HG02870 (cell line): ENCODE measurements at regions not wholly inside any gene's neighbourhood (a gene's known extent, or its start where the extent isn't known, plus 50 kb on each side); places are given as distances from the start of the nearest gene placed in this dataset.
"Not testable (repeated sequence)": the region's sequence is repeated elsewhere in the genome, so short reads cannot be mapped to it uniquely, and the experiment has no call there.

ENCODE experiments used
- ATAC-seq: cut with Tn5 transposase; IDR thresholded peaks from one replicate; pipeline ENCODE4 v1.9.1; 2021; ENCODE audit warnings: mild to moderate bottlenecking, moderate library complexity; ENCODE audit not compliant: unreplicated experiment

DNA sequence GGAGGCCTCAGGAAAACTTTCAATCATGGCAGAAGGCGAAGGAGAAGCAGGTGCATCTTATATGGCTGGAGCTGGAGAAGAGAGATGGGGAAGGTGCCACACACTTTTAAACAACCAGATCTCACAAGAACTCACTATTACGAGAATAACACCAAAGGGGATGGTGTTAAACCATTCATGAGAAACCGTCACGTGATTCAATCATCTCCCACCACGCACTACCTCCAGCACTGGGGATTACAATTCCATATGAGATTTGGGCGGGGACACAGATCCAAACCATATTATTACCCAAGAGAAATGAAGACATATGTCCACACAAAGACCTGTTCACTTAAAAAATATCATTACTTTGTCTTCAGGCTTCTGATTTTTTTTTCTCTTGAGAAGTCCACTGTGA lies 518.5 kb downstream of the DCDC2C start:
- no peak for ATAC-seq

DNA sequence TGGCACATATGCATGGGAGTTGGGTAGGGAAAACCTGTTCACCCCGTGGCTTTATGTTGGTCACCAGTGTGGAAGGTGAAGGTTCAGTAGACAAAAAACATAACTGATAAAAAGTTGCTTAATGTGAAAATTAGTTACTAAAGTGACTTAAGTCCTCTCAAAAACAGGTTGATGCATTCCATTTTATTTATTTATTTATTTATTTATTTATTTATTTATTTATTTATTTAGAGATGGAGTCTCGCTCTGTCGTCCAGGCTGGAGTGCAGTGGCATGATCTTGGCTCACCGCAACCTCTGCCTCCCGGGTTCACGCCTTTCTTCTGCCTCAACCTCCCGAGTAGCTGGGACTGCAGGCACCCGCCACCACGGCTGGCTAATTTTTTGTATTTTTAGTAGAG lies 541.0 kb downstream of the DCDC2C start:
- ATAC-seq: not testable (repeated sequence)

DNA sequence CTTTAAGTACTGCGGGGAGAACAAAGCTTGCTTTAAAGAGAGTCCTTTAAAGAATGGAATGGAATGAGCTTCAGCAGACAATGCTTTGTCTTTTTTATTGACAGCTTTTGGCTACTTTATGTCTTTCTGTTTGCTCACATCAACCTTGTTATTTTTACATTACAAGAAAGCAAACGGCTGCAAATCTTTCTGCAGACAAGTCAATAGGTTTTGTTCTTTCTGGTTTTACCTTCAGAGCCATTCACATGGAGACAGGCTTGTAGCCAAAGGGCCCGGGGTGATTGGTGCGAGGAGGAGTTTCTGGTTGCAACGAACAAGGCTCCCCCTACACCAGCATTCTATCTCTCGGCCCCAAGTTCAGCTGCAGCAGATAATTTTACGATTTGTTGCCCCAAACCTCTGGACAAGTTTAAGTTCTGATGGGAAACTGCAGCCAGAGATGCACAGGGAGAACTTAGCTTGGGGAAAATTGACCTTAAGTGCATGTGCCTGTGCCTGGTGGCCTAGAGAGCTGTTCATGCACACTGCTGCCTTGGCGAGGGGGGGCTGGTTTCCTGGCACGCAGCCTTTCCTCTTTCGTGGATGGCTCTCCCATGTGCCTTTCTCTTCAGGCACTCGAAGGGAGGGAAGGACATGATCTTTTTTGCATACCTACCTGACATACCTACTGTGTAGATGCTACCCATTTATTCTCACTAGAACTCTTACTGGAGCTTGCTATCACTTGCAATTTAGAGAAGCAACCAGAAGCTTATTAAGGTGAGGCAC lies 543.2 kb downstream of the DCDC2C start:
- no peak for ATAC-seq

DNA sequence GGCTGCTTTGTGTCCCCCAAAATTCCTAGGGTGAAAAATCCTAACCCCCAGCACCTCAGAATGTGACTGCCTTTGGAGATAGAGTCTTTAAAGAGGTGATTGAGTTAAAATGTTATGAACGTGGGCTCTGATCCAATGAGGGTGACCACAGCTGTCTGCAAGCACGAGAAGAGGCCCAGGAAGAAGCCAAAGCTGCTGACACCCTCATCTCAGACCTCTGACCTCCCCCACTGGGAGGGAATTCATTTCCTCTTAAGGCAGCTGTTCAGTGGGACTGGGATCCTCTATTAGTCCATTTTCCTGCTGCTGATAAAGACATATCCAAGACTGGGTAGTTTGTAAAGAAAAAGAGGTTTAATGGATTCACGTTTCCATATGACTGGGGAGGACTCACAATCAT lies 544.4 kb downstream of the DCDC2C start:
- ATAC-seq: no peak

DNA sequence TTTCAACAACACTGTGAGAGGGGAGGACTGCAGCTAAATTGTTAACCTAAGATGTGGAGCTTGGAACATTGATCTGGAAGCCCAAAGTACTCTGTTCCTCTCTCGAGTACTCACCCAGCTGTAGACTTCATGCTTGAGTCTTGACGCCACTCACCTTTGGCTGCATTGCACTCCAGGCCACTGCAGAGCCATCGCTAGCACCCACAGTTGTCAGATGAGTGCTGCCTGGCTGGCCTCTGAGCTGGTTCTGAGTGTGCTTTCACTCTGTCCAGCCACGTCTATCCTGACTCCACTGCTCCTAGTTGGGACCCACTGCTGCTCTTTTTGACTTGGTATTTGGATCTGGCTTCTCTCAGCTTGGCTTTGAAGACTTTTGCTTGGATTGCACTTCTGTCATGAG lies 552.1 kb downstream of the DCDC2C start:
- no peak for ATAC-seq

DNA sequence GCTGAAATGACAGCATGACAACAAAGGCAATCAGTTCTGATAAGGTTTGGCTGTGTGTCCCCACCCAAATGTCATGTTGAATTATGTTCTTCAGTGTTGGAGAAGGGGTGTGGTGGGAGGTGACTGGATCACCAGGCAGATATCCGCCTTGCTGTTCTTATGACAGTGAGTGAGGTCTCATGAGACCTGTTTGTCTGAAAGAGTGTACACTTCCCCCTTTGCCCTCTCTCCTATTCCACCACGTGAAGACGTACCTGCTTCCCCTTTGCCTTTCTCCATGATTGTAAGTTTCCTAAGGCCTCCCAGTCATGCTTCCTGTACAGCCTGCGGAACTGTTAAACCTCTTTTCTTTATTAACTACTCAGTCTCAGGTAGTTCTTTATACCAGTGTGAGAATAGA lies 553.0 kb downstream of the DCDC2C start:
- ATAC-seq: no peak

DNA sequence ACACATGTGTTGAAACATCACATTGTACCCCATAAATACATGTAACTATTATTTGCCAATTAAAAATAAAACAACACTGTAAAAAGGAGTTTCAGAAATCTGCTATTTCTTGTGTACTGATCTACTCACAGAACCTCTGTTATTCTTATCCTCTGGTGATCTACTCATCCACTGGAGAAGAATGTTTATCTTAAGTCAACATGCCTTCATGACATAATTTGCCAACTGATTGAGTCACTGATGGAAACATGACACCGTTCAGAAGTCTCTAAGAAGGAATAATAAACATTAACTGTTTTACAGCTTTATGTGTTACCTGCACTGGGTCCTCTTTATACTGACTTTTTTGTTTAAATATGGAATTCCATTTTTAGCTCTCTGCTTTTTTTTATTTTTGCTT lies 555.2 kb downstream of the DCDC2C start:
- ATAC-seq: no peak

DNA sequence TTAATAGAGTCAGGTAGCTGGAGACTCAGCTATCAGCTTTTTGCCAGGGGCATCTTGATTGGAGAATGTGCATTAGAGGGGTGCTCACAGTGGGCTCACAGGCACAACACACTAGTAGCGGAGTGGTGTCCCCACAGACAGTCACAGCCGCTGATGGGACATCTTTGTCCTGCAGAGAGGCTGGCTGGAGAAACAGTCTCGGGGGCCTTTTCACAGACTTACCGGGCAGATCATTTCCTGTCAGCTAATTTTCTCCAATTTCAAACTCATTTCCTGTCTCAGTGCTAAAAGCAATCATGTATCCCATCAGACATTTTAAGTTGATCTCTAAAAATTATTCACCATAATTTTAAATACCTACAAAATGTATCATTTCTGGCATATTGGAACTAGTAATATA lies 562.6 kb downstream of the DCDC2C start:
- no peak for ATAC-seq

DNA sequence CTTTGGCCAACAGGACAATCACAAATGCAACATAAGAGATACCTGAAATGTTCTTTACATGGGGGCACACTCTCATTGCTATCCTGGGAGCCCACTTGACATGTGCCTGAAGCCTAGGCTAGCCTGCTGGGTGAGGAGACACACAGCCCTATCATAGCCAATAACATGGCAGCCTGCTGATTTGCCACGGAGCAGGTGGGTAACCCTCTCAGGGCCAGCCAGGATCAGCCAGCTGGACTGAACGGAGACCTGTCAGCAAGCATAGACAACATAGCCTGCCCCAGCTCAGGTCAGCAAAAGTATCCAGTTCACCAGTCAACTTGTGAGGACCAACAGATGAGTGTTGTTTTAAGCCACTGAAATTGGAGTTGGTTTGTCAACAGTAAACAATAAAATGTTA lies 566.5 kb downstream of the DCDC2C start:
- ATAC-seq: no peak

DNA sequence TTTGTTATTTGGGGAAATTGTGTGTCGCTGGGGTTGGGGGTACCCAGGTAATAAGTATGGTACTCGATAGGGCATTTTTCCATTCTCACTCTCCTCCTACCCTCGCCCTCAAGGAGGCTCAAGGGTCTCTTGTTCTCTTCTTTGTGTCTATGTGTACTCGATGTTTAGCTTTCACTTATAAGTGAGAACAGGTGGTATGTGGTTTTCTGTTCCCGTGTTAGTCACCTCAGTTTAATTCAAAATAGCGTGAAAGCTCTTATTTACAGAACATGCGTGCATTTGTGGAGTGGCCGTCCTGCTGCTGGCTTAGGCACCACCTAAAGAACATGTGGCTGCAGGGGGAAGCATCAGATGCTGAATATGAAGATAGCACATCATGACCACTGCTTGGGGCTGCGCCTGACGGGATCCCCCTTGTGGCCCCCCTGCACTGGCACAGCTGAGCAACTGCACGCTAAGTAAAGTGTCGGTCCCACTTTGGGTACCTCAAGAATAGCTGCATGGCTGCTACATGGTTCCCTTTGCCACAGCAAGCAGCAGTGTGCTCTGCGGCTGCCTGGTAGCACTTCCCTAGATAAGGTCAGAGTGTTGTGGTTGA lies 569.0 kb downstream of the DCDC2C start:
- no peak for ATAC-seq

DNA sequence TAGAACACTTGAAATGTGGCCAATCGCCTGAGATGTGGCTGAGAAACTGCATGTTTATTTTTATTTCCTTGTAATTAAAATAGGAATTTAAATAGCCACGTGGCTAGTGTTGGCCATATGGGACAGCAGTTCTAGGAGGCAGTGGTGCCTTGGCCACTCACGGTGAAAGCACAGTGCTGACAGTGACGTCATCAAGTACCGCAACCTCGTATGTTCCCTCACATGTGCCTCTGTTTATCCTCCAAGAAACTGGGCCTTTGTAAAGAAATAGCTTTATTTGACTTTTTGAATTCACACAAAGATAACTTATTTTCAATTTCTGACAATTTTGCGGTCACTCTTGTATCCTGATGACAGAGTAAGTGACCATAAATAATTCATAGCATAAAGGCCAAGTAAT lies 575.0 kb downstream of the DCDC2C start:
- no peak for ATAC-seq

DNA sequence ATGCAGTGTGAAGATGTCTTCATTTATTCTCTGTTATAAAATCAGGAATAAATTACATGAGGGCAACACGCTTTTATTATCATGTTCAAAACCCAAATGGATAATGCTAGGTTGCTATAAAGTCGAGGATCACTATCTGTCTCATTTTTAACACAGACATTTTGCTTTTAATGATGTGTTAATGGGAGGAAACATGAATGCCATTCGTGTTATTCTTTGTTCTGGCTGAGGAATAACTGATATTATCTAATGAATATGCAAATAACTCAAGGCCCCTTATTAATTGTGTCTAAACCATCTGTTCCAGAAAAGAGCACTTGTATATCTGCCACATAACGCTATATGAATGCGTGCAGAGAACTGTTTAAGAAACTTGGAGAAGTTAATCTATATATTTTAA lies 576.1 kb downstream of the DCDC2C start:
- no peak for ATAC-seq

DNA sequence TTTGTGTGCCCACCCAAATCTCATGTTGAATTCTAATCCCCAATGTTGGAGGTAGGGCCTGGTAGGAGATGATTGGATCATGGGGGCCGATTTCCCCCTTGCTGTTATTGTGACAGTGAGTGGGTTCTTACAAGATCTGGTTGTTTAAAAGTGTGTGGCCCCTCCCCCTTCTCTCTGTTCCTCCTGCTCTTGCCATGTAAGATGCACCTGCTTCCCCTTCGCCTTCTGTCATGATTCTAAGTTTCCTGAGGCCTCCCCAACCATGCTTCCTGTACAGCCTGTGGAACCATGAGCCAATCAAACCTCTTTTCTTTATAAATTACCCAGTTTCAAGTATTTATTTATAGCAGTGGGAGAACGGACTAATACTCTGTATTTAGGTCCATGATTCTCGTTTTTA lies 588.1 kb downstream of the DCDC2C start:
- ATAC-seq: no peak

DNA sequence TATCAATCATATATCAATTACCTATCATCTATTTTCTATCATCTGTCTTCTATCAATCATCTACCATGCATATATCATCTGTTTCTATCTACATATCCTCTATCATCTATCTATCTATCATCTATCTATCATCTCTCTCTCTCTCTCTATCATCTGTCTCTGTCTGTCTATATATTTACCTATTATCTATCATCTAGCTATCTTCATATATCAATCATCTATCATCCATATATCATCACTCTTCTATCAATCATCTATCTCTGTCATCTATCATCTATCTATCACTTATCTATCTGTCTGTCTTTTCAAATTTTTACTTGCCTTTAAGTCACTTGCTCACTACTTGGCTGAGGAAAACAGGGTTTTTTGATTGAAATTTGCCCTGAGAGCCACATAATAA lies 592.3 kb downstream of the DCDC2C start:
- no peak for ATAC-seq

DNA sequence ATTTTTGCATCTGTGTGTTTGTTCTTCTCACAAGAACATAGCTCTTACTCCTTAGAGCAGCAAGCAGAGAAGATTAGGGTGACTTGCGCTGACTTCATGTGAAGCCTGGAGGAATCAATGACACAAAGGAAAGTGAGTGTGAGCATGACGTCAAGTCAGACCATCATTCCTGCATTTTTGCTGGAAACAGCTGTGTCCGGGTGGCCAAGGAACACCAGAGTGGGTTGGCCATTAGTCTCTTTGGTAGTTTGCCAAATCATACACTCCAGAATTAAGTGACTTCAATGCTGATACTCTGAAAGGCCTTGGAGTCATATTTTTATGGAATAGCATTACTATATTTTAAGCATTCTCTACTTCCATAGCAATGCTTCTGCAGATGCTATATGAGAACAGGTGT lies 597.2 kb downstream of the DCDC2C start:
- ATAC-seq: no peak

DNA sequence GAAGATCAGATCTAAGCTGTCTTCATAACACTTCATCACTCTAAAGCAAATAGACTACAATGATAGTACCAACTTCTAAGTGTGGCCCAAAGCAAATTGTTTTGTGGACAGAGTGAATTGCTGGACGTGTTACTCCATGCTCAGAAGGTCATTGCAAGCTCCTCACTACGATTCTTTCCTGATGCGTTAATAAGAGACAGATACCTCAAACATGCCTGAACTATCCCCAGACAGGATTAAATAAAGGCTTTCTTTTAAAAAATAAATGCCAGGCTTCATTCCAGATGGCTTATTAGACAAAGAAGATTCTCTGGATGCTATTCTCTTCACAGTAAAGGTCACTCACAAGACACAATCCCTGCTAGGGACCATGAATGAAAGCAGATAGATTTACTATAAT lies 621.2 kb downstream of the DCDC2C start:
- ATAC-seq: no peak

DNA sequence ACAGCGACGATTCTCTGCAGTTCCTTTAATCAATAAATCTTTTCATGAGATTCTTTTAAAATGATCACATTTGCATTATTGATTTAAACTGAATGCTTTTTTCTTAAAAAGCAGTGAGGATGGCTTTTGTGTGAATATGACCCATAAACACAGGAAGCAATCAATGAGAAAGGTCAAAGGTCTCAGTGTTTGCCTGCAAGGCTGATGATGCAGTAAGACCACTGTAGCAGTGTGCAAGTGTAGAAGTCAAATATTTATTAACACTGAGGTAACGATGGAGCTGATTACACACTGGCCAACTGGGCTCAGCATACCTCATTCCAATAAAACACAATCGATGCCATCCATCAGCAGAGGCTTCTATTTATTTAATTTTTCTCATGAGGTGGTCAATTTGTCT lies 633.5 kb downstream of the DCDC2C start:
- ATAC-seq: no peak

DNA sequence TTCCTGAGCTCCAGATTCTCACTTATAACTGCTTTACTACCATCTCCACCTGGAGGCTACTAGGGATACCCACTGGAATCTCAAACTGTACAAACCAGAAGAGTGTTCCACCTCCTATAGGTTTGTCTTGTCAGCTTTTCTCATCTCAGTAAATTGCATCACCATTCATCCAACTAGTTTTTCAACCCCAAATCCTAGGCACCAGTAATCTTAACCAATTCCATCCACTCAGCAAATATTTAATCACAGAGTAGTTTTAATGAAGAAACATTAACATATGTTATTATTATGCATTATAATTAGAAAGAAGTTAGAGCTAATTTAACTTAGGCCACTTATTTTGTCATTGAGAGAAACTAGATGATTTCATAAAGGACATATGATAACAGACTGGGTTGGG lies 635.0 kb downstream of the DCDC2C start:
- ATAC-seq: no peak

DNA sequence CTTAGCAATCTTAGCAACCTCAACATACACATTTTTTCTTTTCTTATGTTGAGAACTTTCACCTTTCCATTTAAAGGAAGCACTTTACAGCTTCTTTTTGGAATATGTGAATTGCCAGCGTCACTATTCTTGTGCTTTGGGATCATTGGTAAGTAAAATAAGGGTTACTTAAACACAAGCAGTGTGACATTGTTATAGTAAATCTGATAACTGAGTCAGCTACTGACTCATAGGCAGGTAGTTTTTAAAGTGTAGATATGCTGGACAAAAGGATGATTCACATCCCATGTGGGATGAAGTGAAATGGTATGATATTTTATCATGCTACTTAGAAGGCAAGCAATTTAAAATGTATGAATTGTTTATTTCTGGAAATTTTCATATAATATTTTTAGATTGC lies 637.2 kb downstream of the DCDC2C start:
- no peak for ATAC-seq

DNA sequence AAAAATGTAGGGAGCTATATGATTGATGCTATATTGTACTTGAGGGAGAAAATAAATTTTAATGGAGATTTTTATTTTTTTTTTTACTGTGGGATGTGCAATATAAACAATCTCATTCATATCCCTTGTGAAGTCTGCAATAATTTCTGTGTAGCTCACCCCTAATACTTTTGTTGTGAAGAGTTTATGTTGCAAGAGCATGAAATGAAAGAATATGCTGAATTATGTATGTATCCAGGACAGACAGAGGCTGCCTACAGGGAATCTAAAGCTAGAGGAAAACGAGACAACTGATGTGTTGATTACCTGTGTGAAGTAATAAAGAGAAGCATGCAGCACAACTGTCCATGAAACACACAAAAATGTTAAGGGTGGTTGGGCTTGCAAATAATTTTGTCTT lies 643.3 kb downstream of the DCDC2C start:
- no peak for ATAC-seq

DNA sequence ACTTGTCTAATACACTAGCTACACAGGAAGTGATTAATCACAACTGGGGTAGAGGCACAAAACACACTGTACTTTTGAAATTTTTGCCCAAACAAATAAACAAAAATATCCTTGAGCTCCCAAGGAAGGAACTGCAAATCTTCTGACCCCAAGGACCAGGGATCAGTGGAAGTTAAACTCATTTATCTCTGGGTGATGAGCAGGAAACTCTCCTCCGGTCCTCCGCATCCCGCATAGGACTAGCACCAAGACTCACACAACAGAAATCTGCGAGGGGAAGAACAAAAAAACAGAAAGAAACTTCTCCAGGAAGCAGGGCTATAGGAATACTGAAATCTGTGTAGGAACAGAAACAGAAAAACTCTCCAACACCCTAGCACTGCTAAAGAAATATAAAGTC lies 650.3 kb downstream of the DCDC2C start:
- ATAC-seq: no peak

DNA sequence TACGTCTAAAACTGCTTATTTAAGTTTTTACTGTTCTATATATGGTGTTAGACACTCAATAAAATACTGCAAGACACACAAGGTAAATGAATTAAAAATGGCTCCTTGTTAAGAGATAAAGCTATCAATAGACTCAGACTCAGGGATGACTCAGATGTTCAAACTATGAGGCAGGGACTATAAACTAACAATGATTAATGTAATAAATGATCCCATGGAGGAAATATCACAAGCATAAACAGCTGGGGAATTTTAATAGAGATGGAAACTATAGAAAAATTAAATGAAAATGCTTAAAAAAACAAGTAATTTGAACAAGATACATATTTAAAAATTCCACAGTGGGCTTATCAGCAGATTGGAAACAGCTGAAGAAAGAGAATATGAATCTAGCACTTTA lies 650.8 kb downstream of the DCDC2C start:
- no peak for ATAC-seq

DNA sequence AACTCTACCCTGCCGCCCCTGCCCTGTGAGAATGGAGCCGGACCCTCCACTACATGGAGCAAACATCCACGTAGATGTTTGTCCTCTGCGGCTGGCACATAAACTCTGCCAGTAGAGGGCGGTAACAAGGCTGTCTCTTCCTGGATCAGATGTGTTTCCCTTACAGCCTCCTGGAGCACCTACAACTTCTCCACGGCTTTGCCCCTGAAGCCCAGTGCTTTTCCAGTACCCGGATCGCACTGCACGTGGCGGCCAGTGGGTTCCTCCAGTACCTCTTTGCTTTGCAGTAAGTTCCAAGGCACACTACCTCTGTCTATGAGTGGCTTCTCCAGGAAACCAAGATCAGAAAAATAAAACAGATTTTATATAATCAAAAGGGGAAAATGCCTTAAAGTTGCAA lies 651.3 kb downstream of the DCDC2C start:
- ATAC-seq: no peak
